Subcutaneous abdominal adipose tissue (tissue), 5 donors: ENCODE measurements at regions not wholly inside any gene's neighbourhood (a gene's known extent, or its start where the extent isn't known, plus 50 kb on each side); places are given as distances from the start of the nearest gene placed in this dataset.

Source experiments
- H3K27ac ChIP-seq: one replicate; pipeline ENCODE4 v1.7.0; 2013; ENCODE audit warnings: low read depth, mild to moderate bottlenecking, inconsistent platforms, low read length, moderate library complexity
- H3K27me3 ChIP-seq, 5 donors: one replicate each; pipeline ENCODE4 v1.7.0; 2013; ENCODE audit warnings: low read length in 5 of 5, inconsistent platforms in 1 of 5; ENCODE audit not compliant: control insufficient read depth in 5 of 5, insufficient read depth in 4 of 5
- H3K36me3 ChIP-seq, 5 donors: one replicate each; pipeline ENCODE4 v1.7.0; 2013; ENCODE audit warnings: low read length in 5 of 5; ENCODE audit not compliant: control insufficient read depth in 5 of 5, insufficient read depth in 5 of 5
- H3K4me1 ChIP-seq, 5 donors: one replicate each; pipeline ENCODE4 v1.7.0; 2013; ENCODE audit warnings: low read length in 5 of 5, mild to moderate bottlenecking in 3 of 5, moderate library complexity in 1 of 5; ENCODE audit not compliant: control insufficient read depth in 5 of 5, insufficient read depth in 5 of 5
- H3K4me3 ChIP-seq, 5 donors: one replicate each; pipeline ENCODE4 v1.7.0; 2013; ENCODE audit warnings: low read length in 5 of 5, low read depth in 1 of 5
- H3K9ac ChIP-seq, 5 donors: one replicate each; pipeline ENCODE4 v1.7.0; 2013; ENCODE audit warnings: low read length in 5 of 5, mild to moderate bottlenecking in 4 of 5, moderate library complexity in 3 of 5
- H3K9me3 ChIP-seq, 5 donors: one replicate each; pipeline ENCODE4 v1.7.0; 2013; ENCODE audit warnings: low read length in 5 of 5; ENCODE audit not compliant: control insufficient read depth in 5 of 5
- donor health status: healthy.
- donor health status: healthy.
- donor health status: healthy.
- donor health status: healthy.
- donor health status: healthy.

GRCh38 chr5:87152886-87153285 lies 114.8 kb upstream of the RASA1 start:
- no peaks in the 10 kb centered on the region for H3K36me3 ChIP-seq
- H3K27me3 ChIP-seq: no peaks in the 10 kb centered on the region
- no peaks in the 10 kb centered on the region for H3K9me3 ChIP-seq
- H3K27ac ChIP-seq: no peak overlapping the region
- peaks cover 0 to 9% (median 6%) of the 10 kb centered on the region in 5 donors for H3K4me1 ChIP-seq
- H3K9ac ChIP-seq: no peak overlapping the region
- no peak overlapping the region for H3K4me3 ChIP-seq

- peaks cover 0 to 9% (median 6%) of the 10 kb centered on the region in 5 donors for H3K4me1 ChIP-seq
- no peaks in the 10 kb centered on the region for H3K27me3 ChIP-seq
- no peaks in the 10 kb centered on the region for H3K9me3 ChIP-seq
- H3K9ac ChIP-seq: no peak overlapping the region
- no peaks in the 10 kb centered on the region for H3K36me3 ChIP-seq
- H3K4me3 ChIP-seq: no peak overlapping the region
- no peak overlapping the region for H3K27ac ChIP-seq
These were observed 113.5 kb upstream of the RASA1 start for GRCh38 chr5:87154191-87154590.

GRCh38 chr5:87155106-87155505 lies 112.6 kb upstream of the RASA1 start:
- Histone ChIP-seq H3K4me1 (peaks cover 0 to 9% (median 6%) of the 10 kb centered on the region in 5 donors), H3K9ac (no peak overlapping the region), H3K4me3 (no peak overlapping the region), H3K9me3 (no peaks in the 10 kb centered on the region), H3K27me3 (no peaks in the 10 kb centered on the region), H3K36me3 (no peaks in the 10 kb centered on the region), H3K27ac (no peak overlapping the region)

GRCh38 chr5:87156631-87157030 lies 111.1 kb upstream of the RASA1 start:
- H3K27ac ChIP-seq: no peak overlapping the region
- H3K36me3 ChIP-seq: no peaks in the 10 kb centered on the region
- H3K4me1 ChIP-seq: peaks cover 0 to 6% (median 3%) of the 10 kb centered on the region in 5 donors
- H3K9ac ChIP-seq: no peak overlapping the region
- no peak overlapping the region for H3K4me3 ChIP-seq
- no peaks in the 10 kb centered on the region for H3K27me3 ChIP-seq
- no peaks in the 10 kb centered on the region for H3K9me3 ChIP-seq

- no peaks in the 10 kb centered on the region for H3K27me3 ChIP-seq
- no peaks in the 10 kb centered on the region for H3K4me1 ChIP-seq
- H3K36me3 ChIP-seq: no peaks in the 10 kb centered on the region
- no peak overlapping the region for H3K27ac ChIP-seq
- H3K4me3 ChIP-seq: no peak overlapping the region
- no peaks in the 10 kb centered on the region for H3K9me3 ChIP-seq
- H3K9ac ChIP-seq: no peak overlapping the region
These were observed 103.3 kb upstream of the RASA1 start for GRCh38 chr5:87164409-87164808.

GRCh38 chr5:87169300-87169991 lies 98.2 kb upstream of the RASA1 start:
- Histone ChIP-seq H3K9me3 (no peaks in the 10 kb centered on the region), H3K27me3 (no peaks in the 10 kb centered on the region), H3K27ac (no peak overlapping the region), H3K36me3 (no peaks in the 10 kb centered on the region), H3K9ac (no peak overlapping the region), H3K4me1 (peaks cover 0 to 11% (median 0%) of the 10 kb centered on the region in 5 donors), H3K4me3 (no peak overlapping the region)

GRCh38 chr5:87170799-87171198 lies 96.9 kb upstream of the RASA1 start:
- no peak overlapping the region for H3K9ac ChIP-seq
- no peaks in the 10 kb centered on the region for H3K27me3 ChIP-seq
- no peak overlapping the region for H3K4me3 ChIP-seq
- H3K27ac ChIP-seq: no peak overlapping the region
- no peaks in the 10 kb centered on the region for H3K9me3 ChIP-seq
- H3K36me3 ChIP-seq: no peaks in the 10 kb centered on the region
- peaks cover 0 to 11% (median 0%) of the 10 kb centered on the region in 5 donors for H3K4me1 ChIP-seq

- H3K4me1 ChIP-seq: no peaks in the 10 kb centered on the region
- no peaks in the 10 kb centered on the region for H3K9me3 ChIP-seq
- H3K9ac ChIP-seq: no peak overlapping the region
- H3K27ac ChIP-seq: no peak overlapping the region
- no peak overlapping the region for H3K4me3 ChIP-seq
- no peaks in the 10 kb centered on the region for H3K36me3 ChIP-seq
- H3K27me3 ChIP-seq: no peaks in the 10 kb centered on the region
These were observed 85.0 kb upstream of the RASA1 start for GRCh38 chr5:87182649-87183048.

GRCh38 chr5:87183896-87184295 lies 83.8 kb upstream of the RASA1 start:
- Histone ChIP-seq H3K27me3 (no peaks in the 10 kb centered on the region), H3K27ac (no peak overlapping the region), H3K4me3 (no peak overlapping the region), H3K4me1 (no peaks in the 10 kb centered on the region), H3K36me3 (no peaks in the 10 kb centered on the region), H3K9ac (no peak overlapping the region), H3K9me3 (no peaks in the 10 kb centered on the region)

- no peak overlapping the region for H3K4me3 ChIP-seq
- no peak overlapping the region for H3K9ac ChIP-seq
- H3K4me1 ChIP-seq: no peaks in the 10 kb centered on the region
- no peaks in the 10 kb centered on the region for H3K36me3 ChIP-seq
- H3K9me3 ChIP-seq: no peaks in the 10 kb centered on the region
- H3K27me3 ChIP-seq: no peaks in the 10 kb centered on the region
- no peak overlapping the region for H3K27ac ChIP-seq
These were observed 83.1 kb upstream of the RASA1 start for GRCh38 chr5:87184605-87185004.
